ENCODE measurements at regions not wholly inside any gene's neighbourhood (a gene's known extent, or its start where the extent isn't known, plus 50 kb on each side); places are given as distances from the start of the nearest gene placed in this dataset.

DNA sequence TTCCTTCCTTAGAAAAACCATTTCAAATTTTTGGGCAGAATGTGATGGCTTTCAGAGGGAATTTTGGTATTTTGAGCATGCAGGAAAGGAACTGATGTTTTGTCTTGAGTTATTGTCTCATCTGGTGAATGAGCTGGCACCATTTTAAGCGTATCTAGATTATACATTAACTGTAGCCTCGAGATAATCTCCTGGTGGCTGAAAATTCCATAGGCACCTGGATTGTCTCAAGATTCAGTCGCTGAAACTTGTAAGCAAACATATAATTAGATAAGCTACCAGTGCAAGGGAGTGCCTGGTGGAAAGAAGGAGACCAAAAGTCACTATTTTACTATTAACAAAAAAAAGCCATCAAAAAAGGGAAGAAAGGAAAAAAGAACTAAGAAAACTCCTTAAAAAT is 687.8 kb upstream of the DDX18 start:
- no peak overlapping the region for H3K4me3 ChIP-seq (ENCODE audit: low read depth, low read length)
- TF ChIP-seq, protein P1, sequence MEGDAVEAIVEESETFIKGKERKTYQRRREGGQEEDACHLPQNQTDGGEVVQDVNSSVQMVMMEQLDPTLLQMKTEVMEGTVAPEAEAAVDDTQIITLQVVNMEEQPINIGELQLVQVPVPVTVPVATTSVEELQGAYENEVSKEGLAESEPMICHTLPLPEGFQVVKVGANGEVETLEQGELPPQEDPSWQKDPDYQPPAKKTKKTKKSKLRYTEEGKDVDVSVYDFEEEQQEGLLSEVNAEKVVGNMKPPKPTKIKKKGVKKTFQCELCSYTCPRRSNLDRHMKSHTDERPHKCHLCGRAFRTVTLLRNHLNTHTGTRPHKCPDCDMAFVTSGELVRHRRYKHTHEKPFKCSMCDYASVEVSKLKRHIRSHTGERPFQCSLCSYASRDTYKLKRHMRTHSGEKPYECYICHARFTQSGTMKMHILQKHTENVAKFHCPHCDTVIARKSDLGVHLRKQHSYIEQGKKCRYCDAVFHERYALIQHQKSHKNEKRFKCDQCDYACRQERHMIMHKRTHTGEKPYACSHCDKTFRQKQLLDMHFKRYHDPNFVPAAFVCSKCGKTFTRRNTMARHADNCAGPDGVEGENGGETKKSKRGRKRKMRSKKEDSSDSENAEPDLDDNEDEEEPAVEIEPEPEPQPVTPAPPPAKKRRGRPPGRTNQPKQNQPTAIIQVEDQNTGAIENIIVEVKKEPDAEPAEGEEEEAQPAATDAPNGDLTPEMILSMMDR (IDR thresholded peaks at IDR 0.05; ENCODE audit: insufficient read depth, low read length) = no peak
- DNase-seq (ENCODE audit: low read depth) = no peak

DNA sequence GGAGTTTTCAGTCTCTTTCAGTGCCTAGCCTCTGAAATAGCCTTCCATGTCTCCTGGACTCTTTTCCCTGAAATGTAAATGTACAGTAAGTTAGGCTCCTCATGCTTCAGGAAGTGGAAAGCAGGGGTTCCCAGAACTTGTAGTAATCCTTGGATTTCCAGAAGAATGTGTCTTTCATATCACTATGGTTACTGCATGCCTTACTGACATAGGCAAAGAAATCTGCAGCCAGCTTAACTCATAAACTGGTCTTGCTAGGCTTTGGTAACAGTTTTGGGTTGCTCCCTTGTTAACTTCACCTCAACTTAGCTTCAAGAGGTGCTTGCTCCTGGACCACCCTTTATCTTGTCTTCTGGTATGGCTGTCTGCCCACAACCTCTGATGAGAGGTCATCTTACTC is 686.8 kb upstream of the DDX18 start:
- H3K4me3 ChIP-seq (ENCODE audit: low read depth, low read length) = no peak overlapping the region
- TF ChIP-seq, protein P1 (IDR thresholded peaks at IDR 0.05; ENCODE audit: insufficient read depth, low read length) = no peak
- no peak for DNase-seq (ENCODE audit: low read depth)

DNA sequence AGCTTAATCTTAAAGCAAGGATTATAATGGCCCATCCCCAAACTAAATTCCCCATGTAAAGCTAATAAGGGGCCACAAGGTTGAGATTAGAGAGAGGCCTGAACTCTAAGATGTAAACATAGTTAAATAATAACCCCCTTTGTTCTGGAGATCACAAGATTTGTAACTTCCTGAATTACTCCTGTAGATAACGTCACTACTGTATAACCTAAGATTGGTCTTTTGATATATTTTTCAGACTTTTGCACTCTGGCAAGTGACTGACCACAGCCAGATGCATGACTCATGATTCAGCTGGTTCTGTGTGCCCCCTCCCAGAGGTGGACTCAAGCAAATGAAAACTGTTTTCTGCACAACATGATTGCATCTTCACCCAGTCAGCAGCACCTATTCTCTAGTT is 686.0 kb upstream of the DDX18 start:
- H3K4me3 ChIP-seq (ENCODE audit: low read depth, low read length) = no peak overlapping the region
- DNase-seq (ENCODE audit: low read depth) = no peak
- TF ChIP-seq, protein P1 (IDR thresholded peaks at IDR 0.05; ENCODE audit: insufficient read depth, low read length) = no peak

DNA sequence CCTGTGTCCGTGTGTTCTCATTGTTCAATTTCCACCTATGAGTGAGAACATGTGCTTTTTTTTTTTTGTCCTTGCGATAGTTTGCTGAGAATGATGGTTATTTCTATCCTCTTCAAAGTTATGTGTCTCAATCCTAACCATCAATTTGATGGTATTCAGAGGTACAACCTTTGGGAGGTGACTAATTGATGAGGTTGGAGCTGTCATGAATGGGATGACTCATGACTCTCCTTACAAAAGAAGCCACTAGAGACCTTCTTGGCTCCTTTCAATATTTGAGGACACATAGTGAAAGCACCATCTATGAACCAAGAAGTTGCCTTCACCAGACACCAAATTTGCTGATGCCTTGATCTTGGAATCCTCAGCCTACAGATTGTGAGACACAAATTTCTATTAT is 677.1 kb upstream of the DDX18 start:
- TF ChIP-seq, protein P1 (IDR thresholded peaks at IDR 0.05; ENCODE audit: insufficient read depth, low read length) = no peak
- no peak for DNase-seq (ENCODE audit: low read depth)
- H3K4me3 ChIP-seq (ENCODE audit: low read depth, low read length) = no peak overlapping the region

DNA sequence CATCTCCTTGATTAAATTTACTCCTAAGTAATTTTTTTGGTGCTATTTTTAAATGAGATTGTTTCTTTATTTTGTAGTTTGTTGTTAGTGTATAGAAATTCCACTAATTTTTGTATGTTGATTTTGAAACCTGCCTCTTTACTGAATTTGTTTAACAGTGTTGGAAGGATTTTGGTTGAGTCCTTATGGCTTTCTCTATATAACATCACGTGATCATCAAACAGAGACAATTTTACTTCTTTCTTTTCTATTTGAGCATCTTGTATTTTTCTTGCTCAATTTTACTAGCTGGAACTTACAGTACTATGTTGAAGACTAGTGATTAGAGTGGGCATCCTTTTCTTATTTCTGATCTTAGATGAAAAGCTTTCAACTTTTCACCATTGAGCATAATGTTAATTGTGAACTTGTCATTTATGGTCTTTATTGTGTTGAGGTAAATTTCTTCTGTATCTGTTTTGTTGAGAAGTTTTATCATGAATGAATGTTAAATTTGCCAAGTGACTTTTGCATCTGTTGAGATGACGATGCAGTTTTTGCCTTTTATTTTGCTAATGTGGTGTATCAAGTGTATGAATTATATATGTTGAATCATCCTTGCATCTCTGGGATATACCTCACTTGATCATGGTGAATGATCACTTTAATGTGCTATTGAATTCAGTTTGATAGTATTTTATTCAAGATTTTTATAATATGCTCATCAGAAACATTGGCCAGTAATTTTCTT is 645.3 kb upstream of the DDX18 start:
- DNase-seq (ENCODE audit: low read depth) = no peak
- TF ChIP-seq, protein P1 (IDR thresholded peaks at IDR 0.05; ENCODE audit: insufficient read depth, low read length) = no peak
- H3K4me3 ChIP-seq (ENCODE audit: low read depth, low read length) = no peak overlapping the region

DNA sequence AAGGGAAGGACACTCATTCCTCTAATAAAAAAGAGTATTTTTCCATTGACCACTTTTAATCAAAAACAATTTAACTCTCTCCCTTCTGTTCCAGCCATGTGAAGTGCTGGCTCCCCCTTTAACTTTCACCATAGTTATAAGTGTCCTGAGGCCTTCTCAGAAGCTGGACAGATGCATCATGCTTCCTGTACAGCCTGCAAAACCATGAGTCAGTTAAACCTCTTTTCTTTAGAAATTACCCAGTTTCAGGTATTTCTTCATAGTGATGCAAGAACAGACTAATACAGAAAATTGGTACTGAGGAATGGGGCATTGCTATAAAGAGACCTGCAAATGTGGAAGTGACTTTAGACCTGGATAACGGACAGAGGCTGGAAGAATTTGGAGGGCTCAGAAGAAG is 643.6 kb upstream of the DDX18 start:
- no peak for DNase-seq (ENCODE audit: low read depth)
- TF ChIP-seq, protein P1 (IDR thresholded peaks at IDR 0.05; ENCODE audit: insufficient read depth, low read length) = no peak
- no peak overlapping the region for H3K4me3 ChIP-seq (ENCODE audit: low read depth, low read length)

DNA sequence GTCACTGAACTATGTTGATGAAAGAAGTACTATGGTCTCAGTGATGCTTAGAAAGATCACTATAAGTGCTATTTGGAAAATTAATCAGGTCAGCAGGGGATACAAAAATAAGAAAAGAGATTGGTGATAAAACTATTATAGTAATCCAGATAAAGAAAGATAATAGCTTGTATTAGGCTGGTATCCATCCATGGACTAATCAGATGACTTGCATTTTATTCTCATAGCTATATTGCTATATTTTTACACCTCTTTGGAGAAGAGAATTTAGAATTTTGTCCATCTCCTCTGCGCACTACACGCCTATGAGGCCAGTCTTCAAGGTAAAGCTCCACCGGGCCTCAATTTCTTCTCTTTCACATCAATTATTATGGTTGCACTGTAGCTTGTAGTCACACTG is 635.1 kb upstream of the DDX18 start:
- no peak overlapping the region for H3K4me3 ChIP-seq (ENCODE audit: low read depth, low read length)
- TF ChIP-seq, protein P1 (IDR thresholded peaks at IDR 0.05; ENCODE audit: insufficient read depth, low read length) = no peak
- no peak for DNase-seq (ENCODE audit: low read depth)
